SK-N-SH treated with all-trans-retinoic acid at 6 μM for 48 hours (cell line): ENCODE measurements at regions not wholly inside any gene's neighbourhood (a gene's known extent, or its start where the extent isn't known, plus 50 kb on each side); places are given as distances from the start of the nearest gene placed in this dataset.

ENCODE experiments used
- CREB5 ChIP-seq: fragments of 250-450 bp; sonication (Bioruptor Pico); IDR thresholded peaks from 2 replicates; pipeline ENCODE4 v1.5.1; 2020; ENCODE audit warnings: low read depth, mild to moderate bottlenecking, moderate library complexity
- CSDC2 ChIP-seq: fragments of 250-450 bp; sonication (Bioruptor Pico); IDR thresholded peaks from 2 replicates; pipeline ENCODE4 v1.5.0; 2020; ENCODE audit warnings: mild to moderate bottlenecking, moderate library complexity
- CSRNP3 ChIP-seq: fragments of 250-450 bp; sonication (Bioruptor Pico); IDR thresholded peaks from 2 replicates; pipeline ENCODE4 v1.5.1; 2021; ENCODE audit warnings: mild to moderate bottlenecking, moderate library complexity
- ESRRG ChIP-seq: fragments of 250-450 bp; sonication (Bioruptor Pico); IDR thresholded peaks from 2 replicates; pipeline ENCODE4 v1.6.1; 2021; ENCODE audit warnings: mild to moderate bottlenecking
- RARB ChIP-seq: fragments of 250-450 bp; sonication (Bioruptor Pico); IDR thresholded peaks from 2 replicates; pipeline ENCODE4 v1.8.0; 2021; ENCODE audit warnings: mild to moderate bottlenecking, moderate library complexity
- SNAI2 ChIP-seq: fragments of 250-450 bp; sonication (Bioruptor Pico); IDR thresholded peaks from 2 replicates; pipeline ENCODE4 v1.5.0; 2020; ENCODE audit warnings: mild to moderate bottlenecking, moderate library complexity
- TCF4 ChIP-seq: fragments of 250-450 bp; sonication (Bioruptor Pico); IDR thresholded peaks from 2 replicates; pipeline ENCODE4 v1.8.0; 2021; ENCODE audit warnings: mild to moderate bottlenecking, moderate library complexity, borderline replicate concordance
- TSHZ2 ChIP-seq: fragments of 250-450 bp; sonication (Bioruptor Pico); IDR thresholded peaks from 2 replicates; pipeline ENCODE4 v1.5.0; 2020; ENCODE audit warnings: mild to moderate bottlenecking, moderate library complexity
- ZFP30 ChIP-seq: fragments of 450-650 bp; formaldehyde crosslinking; IDR thresholded peaks from 2 replicates; pipeline ENCODE4 v1.5.0; 2022; ENCODE audit warnings: mild to moderate bottlenecking, moderate library complexity
- ZNF8 ChIP-seq: fragments of 450-650 bp; formaldehyde crosslinking; IDR thresholded peaks from 2 replicates; pipeline ENCODE4 v1.5.0; 2020; ENCODE audit warnings: mild to moderate bottlenecking, moderate library complexity

DNA sequence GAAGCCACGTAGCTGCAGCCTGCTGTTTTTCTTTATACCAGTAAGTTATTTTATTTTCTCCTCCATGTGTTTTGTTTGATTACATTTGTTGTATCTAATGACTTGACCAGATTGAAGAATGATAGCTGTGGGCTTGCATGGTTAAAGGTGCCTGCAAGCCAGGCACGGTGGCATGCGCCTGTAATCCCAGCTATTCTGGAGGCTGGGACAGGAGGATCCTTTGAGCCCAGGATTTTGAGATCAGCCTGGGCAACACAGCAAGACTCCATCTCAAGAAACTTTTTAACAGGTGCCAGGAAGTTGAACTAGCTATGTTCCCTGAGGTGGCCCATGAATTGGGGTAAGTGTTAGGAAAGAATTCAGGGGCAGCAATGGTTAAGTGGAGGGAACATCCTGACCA, 179.4 kb downstream of the IRS1 start:
- TF ChIP-seq CSDC2 (CRISPR knock-in tag) (no peak), CREB5 (CRISPR knock-in tag) (no peak), TSHZ2 (CRISPR knock-in tag) (no peak), ZFP30 (CRISPR knock-in tag) (no peak), ZNF8 (CRISPR knock-in tag) (no peak), TCF4 (CRISPR knock-in tag) (no peak), CSRNP3 (CRISPR knock-in tag) (no peak), SNAI2 (no peak), RARB (CRISPR knock-in tag) (no peak), ESRRG (CRISPR knock-in tag) (no peak)
